ENCODE measurements at regions not wholly inside any gene's neighbourhood (a gene's known extent, or its start where the extent isn't known, plus 50 kb on each side); places are given as distances from the start of the nearest gene placed in this dataset.
A peak's percentile ranks its signal among the peaks of the same experiment; 100 is the strongest.

GRCh38 chr6:89028774-89029173 is 51.8 kb upstream of the PNRC1 start:
- Histone ChIP-seq H3K27ac (ENCODE audit: low read length) (no peak overlapping the region), H3K4me3 (ENCODE audit: low read length) (no peak overlapping the region), H3K9me3 (ENCODE audit: control insufficient read depth, low read depth, low read length) (no peaks in the 10 kb centered on the region), H3K27me3 (ENCODE audit: control insufficient read depth, insufficient read depth, low read length) (no peaks in the 10 kb centered on the region), H3K4me1 (ENCODE audit: control insufficient read depth, insufficient read depth, low read length) (no peaks in the 10 kb centered on the region), H3K36me3 (ENCODE audit: control insufficient read depth, insufficient read depth, low read length) (no peaks in the 10 kb centered on the region)
- 100% methylated on average over 1 of the region's 6 CpGs for WGBS (ENCODE audit: insufficient coverage, low lambda C conversion rate)
- no peak for DNase-seq

- H3K9me3 ChIP-seq (ENCODE audit: control insufficient read depth, low read depth, low read length), result no peaks in the 10 kb centered on the region
- no peak for DNase-seq
- H3K27ac ChIP-seq (ENCODE audit: low read length), result no peak overlapping the region
- H3K36me3 ChIP-seq (ENCODE audit: control insufficient read depth, insufficient read depth, low read length), result no peaks in the 10 kb centered on the region
- H3K27me3 ChIP-seq (ENCODE audit: control insufficient read depth, insufficient read depth, low read length), result no peaks in the 10 kb centered on the region
- H3K4me1 ChIP-seq (ENCODE audit: control insufficient read depth, insufficient read depth, low read length), result no peaks in the 10 kb centered on the region
- no peak overlapping the region for H3K4me3 ChIP-seq (ENCODE audit: low read length)
- 82% methylated on average over 2 of the region's 2 CpGs for WGBS (ENCODE audit: insufficient coverage, low lambda C conversion rate)
Observed at GRCh38 chr6:89027756-89028155, 52.8 kb upstream of the PNRC1 start.

- no CpG with 5 or more reads among the region's 4 CpGs for WGBS (ENCODE audit: insufficient coverage, low lambda C conversion rate)
- H3K4me1 ChIP-seq (ENCODE audit: control insufficient read depth, insufficient read depth, low read length), result no peaks in the 10 kb centered on the region
- H3K36me3 ChIP-seq (ENCODE audit: control insufficient read depth, insufficient read depth, low read length), result no peaks in the 10 kb centered on the region
- no peaks in the 10 kb centered on the region for H3K27me3 ChIP-seq (ENCODE audit: control insufficient read depth, insufficient read depth, low read length)
- H3K27ac ChIP-seq (ENCODE audit: low read length), result no peak overlapping the region
- H3K4me3 ChIP-seq (ENCODE audit: low read length), result no peak overlapping the region
- H3K9me3 ChIP-seq (ENCODE audit: control insufficient read depth, low read depth, low read length), result no peaks in the 10 kb centered on the region
- DNase-seq, result no peak
Observed at GRCh38 chr6:89026151-89026550, 54.4 kb upstream of the PNRC1 start.

- no peak overlapping the region for H3K27ac ChIP-seq (ENCODE audit: low read length)
- no peaks in the 10 kb centered on the region for H3K36me3 ChIP-seq (ENCODE audit: control insufficient read depth, insufficient read depth, low read length)
- no peaks in the 10 kb centered on the region for H3K4me1 ChIP-seq (ENCODE audit: control insufficient read depth, insufficient read depth, low read length)
- H3K4me3 ChIP-seq (ENCODE audit: low read length), result no peak overlapping the region
- H3K9me3 ChIP-seq (ENCODE audit: control insufficient read depth, low read depth, low read length), result no peaks in the 10 kb centered on the region
- no peaks in the 10 kb centered on the region for H3K27me3 ChIP-seq (ENCODE audit: control insufficient read depth, insufficient read depth, low read length)
- 30% methylated on average over 1 of the region's 3 CpGs for WGBS (ENCODE audit: insufficient coverage, low lambda C conversion rate)
- peak; percentile 42 to 75 for DNase-seq
Observed at GRCh38 chr6:89025633-89026032, 54.9 kb upstream of the PNRC1 start.

GRCh38 chr6:89024456-89024855 is 56.1 kb upstream of the PNRC1 start:
- no peaks in the 10 kb centered on the region for H3K9me3 ChIP-seq (ENCODE audit: control insufficient read depth, low read depth, low read length)
- no peaks in the 10 kb centered on the region for H3K4me1 ChIP-seq (ENCODE audit: control insufficient read depth, insufficient read depth, low read length)
- WGBS (ENCODE audit: insufficient coverage, low lambda C conversion rate), result 80% methylated on average over 1 of the region's 2 CpGs
- no peaks in the 10 kb centered on the region for H3K27me3 ChIP-seq (ENCODE audit: control insufficient read depth, insufficient read depth, low read length)
- no peak for DNase-seq
- no peak overlapping the region for H3K4me3 ChIP-seq (ENCODE audit: low read length)
- no peaks in the 10 kb centered on the region for H3K36me3 ChIP-seq (ENCODE audit: control insufficient read depth, insufficient read depth, low read length)
- H3K27ac ChIP-seq (ENCODE audit: low read length), result no peak overlapping the region

- no peak overlapping the region for H3K4me3 ChIP-seq (ENCODE audit: low read length)
- no peaks in the 10 kb centered on the region for H3K36me3 ChIP-seq (ENCODE audit: control insufficient read depth, insufficient read depth, low read length)
- H3K27ac ChIP-seq (ENCODE audit: low read length), result no peak overlapping the region
- no CpG with 5 or more reads among the region's 4 CpGs for WGBS (ENCODE audit: insufficient coverage, low lambda C conversion rate)
- H3K27me3 ChIP-seq (ENCODE audit: control insufficient read depth, insufficient read depth, low read length), result no peaks in the 10 kb centered on the region
- no peak for DNase-seq
- no peaks in the 10 kb centered on the region for H3K9me3 ChIP-seq (ENCODE audit: control insufficient read depth, low read depth, low read length)
- H3K4me1 ChIP-seq (ENCODE audit: control insufficient read depth, insufficient read depth, low read length), result no peaks in the 10 kb centered on the region
Observed at GRCh38 chr6:89023591-89024441, 56.7 kb upstream of the PNRC1 start.

GRCh38 chr6:89022798-89023197 is 57.8 kb upstream of the PNRC1 start:
- Histone ChIP-seq H3K36me3 (ENCODE audit: control insufficient read depth, insufficient read depth, low read length) (no peaks in the 10 kb centered on the region), H3K4me1 (ENCODE audit: control insufficient read depth, insufficient read depth, low read length) (no peaks in the 10 kb centered on the region), H3K27ac (ENCODE audit: low read length) (no peak overlapping the region), H3K27me3 (ENCODE audit: control insufficient read depth, insufficient read depth, low read length) (no peaks in the 10 kb centered on the region), H3K4me3 (ENCODE audit: low read length) (no peak overlapping the region), H3K9me3 (ENCODE audit: control insufficient read depth, low read depth, low read length) (no peaks in the 10 kb centered on the region)
- DNase-seq, result no peak

GRCh38 chr6:89021629-89022028 is 58.2 kb upstream of the RNGTT start:
- no peaks in the 10 kb centered on the region for H3K9me3 ChIP-seq (ENCODE audit: control insufficient read depth, low read depth, low read length)
- H3K4me3 ChIP-seq (ENCODE audit: low read length), result no peak overlapping the region
- no peaks in the 10 kb centered on the region for H3K4me1 ChIP-seq (ENCODE audit: control insufficient read depth, insufficient read depth, low read length)
- no CpG with 5 or more reads among the region's 4 CpGs for WGBS (ENCODE audit: insufficient coverage, low lambda C conversion rate)
- no peaks in the 10 kb centered on the region for H3K27me3 ChIP-seq (ENCODE audit: control insufficient read depth, insufficient read depth, low read length)
- no peaks in the 10 kb centered on the region for H3K36me3 ChIP-seq (ENCODE audit: control insufficient read depth, insufficient read depth, low read length)
- DNase-seq, result peak in 1 of 2 donors; percentile 35
- H3K27ac ChIP-seq (ENCODE audit: low read length), result no peak overlapping the region

GRCh38 chr6:89015971-89016370 is 52.6 kb upstream of the RNGTT start:
- no peaks in the 10 kb centered on the region for H3K9me3 ChIP-seq (ENCODE audit: control insufficient read depth, low read depth, low read length)
- H3K4me1 ChIP-seq (ENCODE audit: control insufficient read depth, insufficient read depth, low read length), result peaks cover 5% of the 10 kb centered on the region
- DNase-seq, result no peak
- H3K4me3 ChIP-seq (ENCODE audit: low read length), result no peak overlapping the region
- no CpG with 5 or more reads among the region's 2 CpGs for WGBS (ENCODE audit: insufficient coverage, low lambda C conversion rate)
- no peak overlapping the region for H3K27ac ChIP-seq (ENCODE audit: low read length)
- no peaks in the 10 kb centered on the region for H3K27me3 ChIP-seq (ENCODE audit: control insufficient read depth, insufficient read depth, low read length)
- no peaks in the 10 kb centered on the region for H3K36me3 ChIP-seq (ENCODE audit: control insufficient read depth, insufficient read depth, low read length)

- Histone ChIP-seq H3K36me3 (ENCODE audit: control insufficient read depth, insufficient read depth, low read length) (no peaks in the 10 kb centered on the region), H3K27me3 (ENCODE audit: control insufficient read depth, insufficient read depth, low read length) (no peaks in the 10 kb centered on the region), H3K4me3 (ENCODE audit: low read length) (no peak overlapping the region), H3K4me1 (ENCODE audit: control insufficient read depth, insufficient read depth, low read length) (peaks cover 12% of the 10 kb centered on the region), H3K27ac (ENCODE audit: low read length) (peak overlapping the region; percentile 54), H3K9me3 (ENCODE audit: control insufficient read depth, low read depth, low read length) (no peaks in the 10 kb centered on the region)
- peak; percentile 42 to 87 for DNase-seq
- WGBS (ENCODE audit: insufficient coverage, low lambda C conversion rate), result no CpG with 5 or more reads among the region's 5 CpGs
Observed at GRCh38 chr6:89013438-89013837, 50.0 kb upstream of the RNGTT start.

Data from large intestine (tissue), 3 donors.